ENCODE measurements at regions not wholly inside any gene's neighbourhood (a gene's known extent, or its start where the extent isn't known, plus 50 kb on each side); places are given as distances from the start of the nearest gene placed in this dataset.

DNA sequence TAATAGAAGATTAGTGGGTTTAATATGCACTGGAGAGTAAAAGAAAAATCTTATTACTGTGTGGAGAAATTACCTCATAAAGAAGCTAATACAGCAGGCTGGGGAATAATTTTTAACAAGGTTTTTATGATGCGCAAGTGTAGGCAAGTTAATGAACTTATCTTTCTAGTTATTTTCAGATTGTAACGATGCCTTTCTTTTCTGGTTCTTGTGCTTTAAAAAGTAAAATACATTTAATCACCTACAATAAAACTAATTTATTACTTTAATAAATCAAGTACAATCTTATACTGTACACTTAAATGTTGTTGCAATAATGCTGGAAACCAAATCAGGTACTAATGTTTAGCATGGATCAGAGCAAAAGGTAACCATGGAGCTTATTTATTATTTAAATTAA, 266.6 kb downstream of the ZIC1 start (continued):
- TF ChIP-seq ZNF114 (CRISPR knock-in tag; IDR thresholded peaks at IDR 0.05) (no peak), ETS1 (IDR thresholded peaks at IDR 0.05) (no peak)

- no peak overlapping the region for H3K4me2 ChIP-seq
- no peaks in the 10 kb centered on the region for H3K79me2 ChIP-seq (replicated peaks; ENCODE audit: insufficient read depth)
- H3K4me1 ChIP-seq (ENCODE audit: insufficient read depth) = no peaks in the 10 kb centered on the region
- no peaks in the 10 kb centered on the region; the same call in 1 of the 2 replicates for H3K9me2 ChIP-seq (ENCODE audit: insufficient read depth)
- TF ChIP-seq, protein P1, sequence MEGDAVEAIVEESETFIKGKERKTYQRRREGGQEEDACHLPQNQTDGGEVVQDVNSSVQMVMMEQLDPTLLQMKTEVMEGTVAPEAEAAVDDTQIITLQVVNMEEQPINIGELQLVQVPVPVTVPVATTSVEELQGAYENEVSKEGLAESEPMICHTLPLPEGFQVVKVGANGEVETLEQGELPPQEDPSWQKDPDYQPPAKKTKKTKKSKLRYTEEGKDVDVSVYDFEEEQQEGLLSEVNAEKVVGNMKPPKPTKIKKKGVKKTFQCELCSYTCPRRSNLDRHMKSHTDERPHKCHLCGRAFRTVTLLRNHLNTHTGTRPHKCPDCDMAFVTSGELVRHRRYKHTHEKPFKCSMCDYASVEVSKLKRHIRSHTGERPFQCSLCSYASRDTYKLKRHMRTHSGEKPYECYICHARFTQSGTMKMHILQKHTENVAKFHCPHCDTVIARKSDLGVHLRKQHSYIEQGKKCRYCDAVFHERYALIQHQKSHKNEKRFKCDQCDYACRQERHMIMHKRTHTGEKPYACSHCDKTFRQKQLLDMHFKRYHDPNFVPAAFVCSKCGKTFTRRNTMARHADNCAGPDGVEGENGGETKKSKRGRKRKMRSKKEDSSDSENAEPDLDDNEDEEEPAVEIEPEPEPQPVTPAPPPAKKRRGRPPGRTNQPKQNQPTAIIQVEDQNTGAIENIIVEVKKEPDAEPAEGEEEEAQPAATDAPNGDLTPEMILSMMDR (conservative IDR thresholded peaks at IDR 0.05; ENCODE audit: low read depth in 2 of 2) = no peak
- TF ChIP-seq CREB1 (CRISPR knock-in tag; IDR thresholded peaks at IDR 0.05; ENCODE audit: low read depth) (no peak), JUNB (IDR thresholded peaks at IDR 0.05; ENCODE audit: unreplicated experiment) (no peak), ETS1 (IDR thresholded peaks at IDR 0.05) (no peak), ZNF114 (CRISPR knock-in tag; IDR thresholded peaks at IDR 0.05) (no peak), POLR2AphosphoS5 (IDR thresholded peaks at IDR 0.05; ENCODE audit: low read depth) (no peak), ZNF462 (CRISPR knock-in tag; IDR thresholded peaks at IDR 0.05) (no peak), STAT1 (IDR thresholded peaks at IDR 0.05; ENCODE audit: unreplicated experiment) (no peak), NANOG (IDR thresholded peaks at IDR 0.05; ENCODE audit: borderline replicate concordance) (no peak)
- peak overlapping the region; percentile 35; the same call in 1 of the 2 replicates for H2AFZ ChIP-seq
- Mint-ChIP-seq H3K9me3 (peaks cover 2% of the 10 kb centered on the region; the same call in 2 of the 3 replicates), H3K27ac (peak overlapping the region; percentile 67; the same call in 1 of the 2 replicates), H3K4me3 (no peak overlapping the region), H3K27me3 (ENCODE audit: insufficient read depth, low read depth, poor library complexity) (no peaks in the 10 kb centered on the region), H3K36me3 (ENCODE audit: low read depth) (no peaks in the 10 kb centered on the region), H3K4me1 (no peaks in the 10 kb centered on the region)
- no peaks in the 10 kb centered on the region for H4K20me1 ChIP-seq (replicated peaks; ENCODE audit: insufficient read depth)
- DNase-seq (ENCODE audit: low spot score) = no peak
- peak; percentile 32; the same call in 2 of the 3 replicates for ATAC-seq
- no peak overlapping the region for H3K27ac ChIP-seq (ENCODE audit: low read depth)
- H3K36me3 ChIP-seq (ENCODE audit: insufficient read depth) = no peaks in the 10 kb centered on the region
- no peak overlapping the region for H3K4me3 ChIP-seq
- H3F3A ChIP-seq (replicated peaks; ENCODE audit: low read depth) = no peaks in the 10 kb centered on the region
- H3K27me3 ChIP-seq (ENCODE audit: insufficient read depth) = no peaks in the 10 kb centered on the region
These were observed 271.8 kb downstream of the ZIC1 start for GRCh38 chr3:147680837-147681483.

Data from GM23338 (cell line).